PC-3 (cell line): ENCODE measurements at regions not wholly inside any gene's neighbourhood (a gene's known extent, or its start where the extent isn't known, plus 50 kb on each side); places are given as distances from the start of the nearest gene placed in this dataset.

Source experiments
- CTCF ChIP-seq: fragments of 300-600 bp; sonication (generic); conservative IDR thresholded peaks from 2 replicates; pipeline ENCODE4 v1.5.1; 2017; ENCODE audit warnings: antibody characterized with exemption, low read depth, mild to moderate bottlenecking, low read length
- EZH2 ChIP-seq: fragments of 300-600 bp; sonication (generic); IDR thresholded peaks from one replicate; pipeline ENCODE4 v1.6.1; 2017; ENCODE audit warnings: antibody characterized with exemption, mild to moderate bottlenecking, low read length; ENCODE audit not compliant: unreplicated experiment
- EZH2phosphoT487 ChIP-seq: fragments of 300-600 bp; sonication (generic); IDR thresholded peaks from 2 replicates; pipeline ENCODE4 v1.6.1; 2018; ENCODE audit warnings: mild to moderate bottlenecking, antibody characterized with exemption, low read length, borderline replicate concordance

- TF ChIP-seq CTCF (no peak), EZH2 (no peak), EZH2phosphoT487 (no peak)
Observed at GRCh38 chr6:6916598-6916997, 191.2 kb upstream of the RREB1 start.
